ENCODE measurements at regions not wholly inside any gene's neighbourhood (a gene's known extent, or its start where the extent isn't known, plus 50 kb on each side); places are given as distances from the start of the nearest gene placed in this dataset.

DNA sequence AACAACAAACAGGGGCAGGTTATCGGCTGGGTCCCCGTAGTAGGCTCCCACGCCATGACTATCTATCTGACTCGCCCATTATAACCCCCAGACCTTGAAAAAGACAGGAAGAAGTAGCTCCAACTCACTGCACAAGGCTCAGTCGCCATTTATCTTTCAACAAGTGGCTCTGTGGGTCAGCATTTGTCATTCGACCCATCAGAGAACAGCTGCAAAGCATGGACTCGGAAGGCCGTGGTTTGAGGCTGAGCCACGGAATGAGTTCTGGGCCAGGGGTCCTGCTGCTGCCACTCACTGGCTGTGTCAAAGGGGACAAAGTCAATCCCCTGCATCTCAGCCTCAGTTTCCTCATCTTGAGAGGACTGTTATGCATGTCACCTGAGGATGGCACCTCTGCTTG is 131.0 kb downstream of the DMRTA2 start:
- no peaks in the 10 kb centered on the region for H3K27me3 ChIP-seq (ENCODE audit: control insufficient read depth in 1 of 2, insufficient read depth in 2 of 2, low read length in 2 of 2)
- no peak overlapping the region for H3K4me3 Mint-ChIP-seq
- H3K4me1 ChIP-seq (ENCODE audit: insufficient read depth, low read length): no peaks in the 10 kb centered on the region
- peaks cover 22% of the 10 kb centered on the region for H3K27me3 Mint-ChIP-seq
- H3K9me3 ChIP-seq (ENCODE audit: control insufficient read depth in 1 of 2, insufficient read depth in 1 of 2, low read length in 2 of 2): peaks cover 0 to 16% of the 10 kb centered on the region in 2 experiments
- no peak for DNase-seq
- H3K36me3 ChIP-seq (ENCODE audit: insufficient read depth, low read length): no peaks in the 10 kb centered on the region
- ChIA-PET CTCF (no interaction called here), POLR2A (no interaction called here)
- no peak overlapping the region for H3K27ac ChIP-seq (ENCODE audit: low read depth in 1 of 2, low read length in 2 of 2)
- H3K4me1 Mint-ChIP-seq (ENCODE audit: low read depth): no peaks in the 10 kb centered on the region
- ATAC-seq (ENCODE audit: poor library complexity): no peak
- no peaks in the 10 kb centered on the region for H3K36me3 Mint-ChIP-seq (ENCODE audit: low read depth)
- H3K27ac Mint-ChIP-seq: no peak overlapping the region
- TF ChIP-seq, protein P1, sequence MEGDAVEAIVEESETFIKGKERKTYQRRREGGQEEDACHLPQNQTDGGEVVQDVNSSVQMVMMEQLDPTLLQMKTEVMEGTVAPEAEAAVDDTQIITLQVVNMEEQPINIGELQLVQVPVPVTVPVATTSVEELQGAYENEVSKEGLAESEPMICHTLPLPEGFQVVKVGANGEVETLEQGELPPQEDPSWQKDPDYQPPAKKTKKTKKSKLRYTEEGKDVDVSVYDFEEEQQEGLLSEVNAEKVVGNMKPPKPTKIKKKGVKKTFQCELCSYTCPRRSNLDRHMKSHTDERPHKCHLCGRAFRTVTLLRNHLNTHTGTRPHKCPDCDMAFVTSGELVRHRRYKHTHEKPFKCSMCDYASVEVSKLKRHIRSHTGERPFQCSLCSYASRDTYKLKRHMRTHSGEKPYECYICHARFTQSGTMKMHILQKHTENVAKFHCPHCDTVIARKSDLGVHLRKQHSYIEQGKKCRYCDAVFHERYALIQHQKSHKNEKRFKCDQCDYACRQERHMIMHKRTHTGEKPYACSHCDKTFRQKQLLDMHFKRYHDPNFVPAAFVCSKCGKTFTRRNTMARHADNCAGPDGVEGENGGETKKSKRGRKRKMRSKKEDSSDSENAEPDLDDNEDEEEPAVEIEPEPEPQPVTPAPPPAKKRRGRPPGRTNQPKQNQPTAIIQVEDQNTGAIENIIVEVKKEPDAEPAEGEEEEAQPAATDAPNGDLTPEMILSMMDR (IDR thresholded peaks at IDR 0.05): no peak
- intact Hi-C loops (cut with DNase I, micrococcal nuclease): no loop called here
- H3K4me3 ChIP-seq (ENCODE audit: low read length): no peak overlapping the region
- no peaks in the 10 kb centered on the region for H3K9me3 Mint-ChIP-seq

DNA sequence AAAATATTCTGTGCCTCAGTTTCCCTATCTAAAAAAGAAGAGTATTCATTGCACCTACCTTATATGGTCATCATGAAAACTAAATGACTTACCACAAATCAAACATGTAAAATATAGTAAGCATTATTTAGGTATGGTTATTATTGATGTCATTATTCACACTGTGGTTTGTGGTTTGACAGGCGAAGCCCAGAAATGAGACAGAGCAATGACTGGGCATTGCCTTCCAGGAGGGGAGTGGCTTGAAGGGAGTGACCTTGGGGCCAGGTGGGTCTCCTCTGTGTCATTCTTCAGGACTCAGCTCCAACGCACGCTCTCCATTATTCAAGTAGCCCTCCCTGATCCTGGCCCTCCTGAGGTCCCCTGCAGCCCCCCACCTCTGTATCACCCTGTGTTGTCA is 133.7 kb downstream of the DMRTA2 start:
- ChIA-PET POLR2A (no interaction called here), CTCF (no interaction called here)
- Mint-ChIP-seq H3K27me3 (peaks cover 26% of the 10 kb centered on the region), H3K27ac (no peak overlapping the region), H3K4me1 (ENCODE audit: low read depth) (no peaks in the 10 kb centered on the region), H3K4me3 (no peak overlapping the region), H3K36me3 (ENCODE audit: low read depth) (no peaks in the 10 kb centered on the region), H3K9me3 (no peaks in the 10 kb centered on the region)
- H3K9me3 ChIP-seq (ENCODE audit: control insufficient read depth in 1 of 2, insufficient read depth in 1 of 2, low read length in 2 of 2): peaks cover 0 to 16% of the 10 kb centered on the region in 2 experiments
- H3K27me3 ChIP-seq (ENCODE audit: control insufficient read depth in 1 of 2, insufficient read depth in 2 of 2, low read length in 2 of 2): no peaks in the 10 kb centered on the region
- intact Hi-C loops (cut with DNase I, micrococcal nuclease): no loop called here
- no peaks in the 10 kb centered on the region for H3K36me3 ChIP-seq (ENCODE audit: insufficient read depth, low read length)
- TF ChIP-seq, protein P1 (IDR thresholded peaks at IDR 0.05): no peak
- no peak for ATAC-seq (ENCODE audit: poor library complexity)
- DNase-seq: no peak
- no peak overlapping the region for H3K27ac ChIP-seq (ENCODE audit: low read depth in 1 of 2, low read length in 2 of 2)
- no peaks in the 10 kb centered on the region for H3K4me1 ChIP-seq (ENCODE audit: insufficient read depth, low read length)
- H3K4me3 ChIP-seq (ENCODE audit: low read length): no peak overlapping the region

DNA sequence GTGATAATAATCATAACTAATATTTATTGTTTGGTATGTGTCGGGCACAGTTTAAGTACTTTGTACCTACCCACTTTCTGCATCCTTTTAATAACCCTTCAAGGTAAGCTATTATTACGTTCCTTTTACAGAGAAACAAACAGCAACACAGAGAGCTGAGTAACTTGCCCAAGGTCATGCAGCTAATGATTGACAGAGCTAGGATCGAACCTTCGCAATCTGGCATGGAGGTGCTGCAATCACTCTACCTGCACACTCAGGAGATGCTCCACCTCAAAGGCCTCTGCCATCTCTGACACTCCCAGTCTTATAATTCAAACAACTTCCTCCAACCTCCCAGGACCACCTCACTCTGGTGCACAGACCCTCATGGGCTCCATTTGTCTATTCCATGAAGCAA is 137.2 kb downstream of the DMRTA2 start:
- H3K4me3 ChIP-seq (ENCODE audit: low read length): no peak overlapping the region
- Mint-ChIP-seq H3K27ac (no peak overlapping the region), H3K4me3 (no peak overlapping the region), H3K9me3 (no peaks in the 10 kb centered on the region), H3K27me3 (peaks cover 34% of the 10 kb centered on the region), H3K4me1 (ENCODE audit: low read depth) (no peaks in the 10 kb centered on the region), H3K36me3 (ENCODE audit: low read depth) (no peaks in the 10 kb centered on the region)
- POLR2A ChIA-PET: no interaction called here
- no peaks in the 10 kb centered on the region for H3K27me3 ChIP-seq (ENCODE audit: control insufficient read depth in 1 of 2, insufficient read depth in 2 of 2, low read length in 2 of 2)
- H3K9me3 ChIP-seq (ENCODE audit: control insufficient read depth in 1 of 2, insufficient read depth in 1 of 2, low read length in 2 of 2): peaks cover 0 to 5% of the 10 kb centered on the region in 2 experiments
- no peak for ATAC-seq (ENCODE audit: poor library complexity)
- no peaks in the 10 kb centered on the region for H3K36me3 ChIP-seq (ENCODE audit: insufficient read depth, low read length)
- no peak overlapping the region for H3K27ac ChIP-seq (ENCODE audit: low read depth in 1 of 2, low read length in 2 of 2)
- CTCF ChIA-PET: no interaction called here
- intact Hi-C loops (cut with DNase I, micrococcal nuclease): no loop called here
- DNase-seq: no peak
- TF ChIP-seq, protein P1 (IDR thresholded peaks at IDR 0.05): no peak
- no peaks in the 10 kb centered on the region for H3K4me1 ChIP-seq (ENCODE audit: insufficient read depth, low read length)

All from CD4-positive, alpha-beta T cell (primary cell).